ENCODE measurements at regions not wholly inside any gene's neighbourhood (a gene's known extent, or its start where the extent isn't known, plus 50 kb on each side); places are given as distances from the start of the nearest gene placed in this dataset.

GRCh38 chr5:97420646-97421045, 237.6 kb upstream of the RIOK2 start:
- Histone ChIP-seq H3K4me1 (ENCODE audit: insufficient read depth) (no peaks in the 10 kb centered on the region), H3K36me3 (ENCODE audit: insufficient read depth) (no peaks in the 10 kb centered on the region), H3K4me3 (ENCODE audit: low read depth, low read length) (no peak overlapping the region), H3K27ac (ENCODE audit: low read depth) (no peak overlapping the region)
- no peak for DNase-seq (ENCODE audit: extremely low spot score)
- whole genome bisulfite sequencing: 33% methylated on average over 1 of the region's 1 CpG

- H3K4me3 ChIP-seq (ENCODE audit: low read depth, low read length): no peak overlapping the region
- no peaks in the 10 kb centered on the region for H3K4me1 ChIP-seq (ENCODE audit: insufficient read depth)
- no peak overlapping the region for H3K27ac ChIP-seq (ENCODE audit: low read depth)
- no peaks in the 10 kb centered on the region for H3K36me3 ChIP-seq (ENCODE audit: insufficient read depth)
- no peak for DNase-seq (ENCODE audit: extremely low spot score)
- 86% methylated on average over 3 of the region's 3 CpGs for WGBS
Observed at GRCh38 chr5:97422678-97423077, 239.6 kb upstream of the RIOK2 start.

- H3K36me3 ChIP-seq (ENCODE audit: insufficient read depth): no peaks in the 10 kb centered on the region
- H3K4me1 ChIP-seq (ENCODE audit: insufficient read depth): no peaks in the 10 kb centered on the region
- no peak overlapping the region for H3K4me3 ChIP-seq (ENCODE audit: low read depth, low read length)
- WGBS: 89% methylated on average over 4 of the region's 4 CpGs
- no peak for DNase-seq (ENCODE audit: extremely low spot score)
- no peak overlapping the region for H3K27ac ChIP-seq (ENCODE audit: low read depth)
Observed at GRCh38 chr5:97425511-97425910, 242.5 kb upstream of the RIOK2 start.

- no peak overlapping the region for H3K27ac ChIP-seq (ENCODE audit: low read depth)
- DNase-seq (ENCODE audit: extremely low spot score): no peak
- no peaks in the 10 kb centered on the region for H3K36me3 ChIP-seq (ENCODE audit: insufficient read depth)
- H3K4me3 ChIP-seq (ENCODE audit: low read depth, low read length): no peak overlapping the region
- no peaks in the 10 kb centered on the region for H3K4me1 ChIP-seq (ENCODE audit: insufficient read depth)
- WGBS: 81% methylated on average over 2 of the region's 2 CpGs
Observed at GRCh38 chr5:97427235-97427634, 244.2 kb upstream of the RIOK2 start.

GRCh38 chr5:97434021-97434420, 251.0 kb upstream of the RIOK2 start:
- Histone ChIP-seq H3K4me3 (ENCODE audit: low read depth, low read length) (no peak overlapping the region), H3K4me1 (ENCODE audit: insufficient read depth) (no peaks in the 10 kb centered on the region), H3K36me3 (ENCODE audit: insufficient read depth) (no peaks in the 10 kb centered on the region), H3K27ac (ENCODE audit: low read depth) (no peak overlapping the region)
- 50% methylated on average over 4 of the region's 4 CpGs for WGBS
- DNase-seq (ENCODE audit: extremely low spot score): no peak

- H3K27ac ChIP-seq (ENCODE audit: low read depth): no peak overlapping the region
Observed at GRCh38 chr5:97436405-97436804, 253.4 kb upstream of the RIOK2 start.

GRCh38 chr5:97443740-97444139, 260.7 kb upstream of the RIOK2 start:
- WGBS: 91% methylated on average over 5 of the region's 5 CpGs
- no peaks in the 10 kb centered on the region for H3K36me3 ChIP-seq (ENCODE audit: insufficient read depth)
- no peak overlapping the region for H3K4me3 ChIP-seq (ENCODE audit: low read depth, low read length)
- H3K4me1 ChIP-seq (ENCODE audit: insufficient read depth): no peaks in the 10 kb centered on the region
- H3K27ac ChIP-seq (ENCODE audit: low read depth): no peak overlapping the region
- DNase-seq (ENCODE audit: extremely low spot score): no peak

More at GRCh38 chr5:97436405-97436804, 253.4 kb upstream of the RIOK2 start:
- DNase-seq (ENCODE audit: extremely low spot score): no peak
- no peaks in the 10 kb centered on the region for H3K4me1 ChIP-seq (ENCODE audit: insufficient read depth)
- H3K4me3 ChIP-seq (ENCODE audit: low read depth, low read length): no peak overlapping the region
- H3K36me3 ChIP-seq (ENCODE audit: insufficient read depth): no peaks in the 10 kb centered on the region

GRCh38 chr5:97449172-97449571, 266.1 kb upstream of the RIOK2 start:
- H3K4me3 ChIP-seq (ENCODE audit: low read depth, low read length): no peak overlapping the region
- H3K4me1 ChIP-seq (ENCODE audit: insufficient read depth): no peaks in the 10 kb centered on the region
- no peak overlapping the region for H3K27ac ChIP-seq (ENCODE audit: low read depth)
- no peaks in the 10 kb centered on the region for H3K36me3 ChIP-seq (ENCODE audit: insufficient read depth)
- 83% methylated on average over 3 of the region's 3 CpGs for WGBS
- no peak for DNase-seq (ENCODE audit: extremely low spot score)

- Histone ChIP-seq H3K36me3 (ENCODE audit: insufficient read depth) (no peaks in the 10 kb centered on the region), H3K27ac (ENCODE audit: low read depth) (no peak overlapping the region), H3K4me1 (ENCODE audit: insufficient read depth) (no peaks in the 10 kb centered on the region), H3K4me3 (ENCODE audit: low read depth, low read length) (no peak overlapping the region)
- DNase-seq (ENCODE audit: extremely low spot score): no peak
Observed at GRCh38 chr5:97452646-97453045, 269.6 kb upstream of the RIOK2 start.

- no peak for DNase-seq (ENCODE audit: extremely low spot score)
- Histone ChIP-seq H3K27ac (ENCODE audit: low read depth) (no peak overlapping the region), H3K36me3 (ENCODE audit: insufficient read depth) (no peaks in the 10 kb centered on the region), H3K4me3 (ENCODE audit: low read depth, low read length) (no peak overlapping the region), H3K4me1 (ENCODE audit: insufficient read depth) (no peaks in the 10 kb centered on the region)
- 59% methylated on average over 2 of the region's 2 CpGs for WGBS
Observed at GRCh38 chr5:97453263-97453662, 270.2 kb upstream of the RIOK2 start.

- Histone ChIP-seq H3K36me3 (ENCODE audit: insufficient read depth) (no peaks in the 10 kb centered on the region), H3K27ac (ENCODE audit: low read depth) (no peak overlapping the region), H3K4me3 (ENCODE audit: low read depth, low read length) (no peak overlapping the region), H3K4me1 (ENCODE audit: insufficient read depth) (no peaks in the 10 kb centered on the region)
- DNase-seq (ENCODE audit: extremely low spot score): no peak
Observed at GRCh38 chr5:97454015-97454414, 271.0 kb upstream of the RIOK2 start.

DNA sequence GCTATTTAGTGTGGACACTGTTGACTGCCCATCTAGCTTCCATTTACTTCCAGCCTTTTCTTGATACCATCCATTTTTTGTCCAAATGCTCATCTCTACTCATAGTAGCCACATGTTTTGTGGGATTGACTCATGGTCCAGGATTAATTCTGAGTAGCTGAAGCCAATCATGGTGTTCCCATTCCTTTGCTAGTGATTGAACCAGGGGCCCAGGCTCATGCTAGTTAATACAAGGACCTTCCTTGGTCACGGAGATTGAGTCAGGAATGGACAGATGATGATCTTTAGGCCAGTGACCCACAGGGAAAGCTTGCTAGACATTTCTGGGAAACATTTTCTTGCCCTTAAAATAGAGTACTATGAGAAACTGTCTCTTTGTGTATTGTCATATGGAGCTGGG, 272.9 kb upstream of the RIOK2 start:
- no peak overlapping the region for H3K27ac ChIP-seq (ENCODE audit: low read depth)
- no peak for DNase-seq (ENCODE audit: extremely low spot score)
- no peaks in the 10 kb centered on the region for H3K36me3 ChIP-seq (ENCODE audit: insufficient read depth)
- H3K4me1 ChIP-seq (ENCODE audit: insufficient read depth): no peaks in the 10 kb centered on the region
- no peak overlapping the region for H3K4me3 ChIP-seq (ENCODE audit: low read depth, low read length)
- 94% methylated on average over 1 of the region's 1 CpG for WGBS

DNA sequence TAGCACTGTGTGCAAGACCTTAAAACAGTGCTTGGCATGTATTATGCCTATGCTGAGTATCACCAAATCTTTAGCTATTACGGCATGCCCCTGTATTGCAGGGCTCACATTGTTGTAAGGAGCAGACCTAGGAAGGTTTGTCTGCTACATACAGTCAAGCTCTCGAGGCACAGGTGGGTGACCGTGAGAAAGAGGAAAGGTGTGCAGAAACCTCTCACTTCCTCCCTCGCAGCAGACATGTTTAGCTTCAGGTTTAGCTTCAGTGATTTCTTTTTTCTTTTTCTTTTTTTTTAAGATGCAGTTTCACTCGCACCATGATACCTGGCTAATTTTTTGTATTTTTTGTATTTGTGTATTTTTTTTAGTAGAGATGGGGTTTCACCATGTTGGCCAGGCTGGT, 275.8 kb upstream of the RIOK2 start:
- no peaks in the 10 kb centered on the region for H3K4me1 ChIP-seq (ENCODE audit: insufficient read depth)
- H3K4me3 ChIP-seq (ENCODE audit: low read depth, low read length): no peak overlapping the region
- H3K36me3 ChIP-seq (ENCODE audit: insufficient read depth): no peaks in the 10 kb centered on the region
- 91% methylated on average over 5 of the region's 5 CpGs for WGBS
- H3K27ac ChIP-seq (ENCODE audit: low read depth): no peak overlapping the region
- DNase-seq (ENCODE audit: extremely low spot score): no peak

DNA sequence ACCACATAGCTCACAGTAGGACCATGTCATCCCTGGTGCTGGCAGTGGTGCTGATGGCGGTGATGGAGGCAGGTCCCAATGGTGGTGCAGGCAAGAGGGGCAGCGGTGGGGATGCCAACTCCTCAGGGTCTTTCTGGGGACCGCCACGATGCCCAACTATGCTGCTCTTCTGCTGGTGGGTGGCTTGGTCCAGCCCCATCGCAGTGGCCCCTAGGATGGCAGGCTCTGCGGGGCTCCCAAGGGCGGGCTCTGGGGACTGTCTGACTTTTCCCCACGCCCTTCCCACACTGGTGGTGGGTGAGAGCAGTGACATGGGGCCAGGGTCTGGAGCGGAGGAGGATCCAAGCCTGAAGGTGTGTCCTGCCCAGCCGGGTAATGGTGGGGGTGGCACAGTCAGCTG, 288.9 kb upstream of the RIOK2 start:
- H3K36me3 ChIP-seq (ENCODE audit: insufficient read depth): no peaks in the 10 kb centered on the region
- no peak for DNase-seq (ENCODE audit: extremely low spot score)
- no peak overlapping the region for H3K27ac ChIP-seq (ENCODE audit: low read depth)
- WGBS: 94% methylated on average over 10 of the region's 10 CpGs
- no peaks in the 10 kb centered on the region for H3K4me1 ChIP-seq (ENCODE audit: insufficient read depth)
- no peak overlapping the region for H3K4me3 ChIP-seq (ENCODE audit: low read depth, low read length)

GRCh38 chr5:97475847-97476246, 292.8 kb upstream of the RIOK2 start:
- H3K4me1 ChIP-seq (ENCODE audit: insufficient read depth): no peaks in the 10 kb centered on the region
- no peak for DNase-seq (ENCODE audit: extremely low spot score)
- no peaks in the 10 kb centered on the region for H3K36me3 ChIP-seq (ENCODE audit: insufficient read depth)
- WGBS: 95% methylated on average over 3 of the region's 3 CpGs
- no peak overlapping the region for H3K4me3 ChIP-seq (ENCODE audit: low read depth, low read length)
- no peak overlapping the region for H3K27ac ChIP-seq (ENCODE audit: low read depth)
